ENCODE measurements at regions not wholly inside any gene's neighbourhood (a gene's known extent, or its start where the extent isn't known, plus 50 kb on each side); places are given as distances from the start of the nearest gene placed in this dataset.
"Not testable (repeated sequence)": the region's sequence is repeated elsewhere in the genome, so short reads cannot be mapped to it uniquely, and the experiment has no call there.

- DNase-seq (ENCODE audit: low read depth), result not testable (repeated sequence)
Measured at GRCh38 chr13:63741814-63742101, 2326.1 kb upstream of the PCDH20 start.

DNA sequence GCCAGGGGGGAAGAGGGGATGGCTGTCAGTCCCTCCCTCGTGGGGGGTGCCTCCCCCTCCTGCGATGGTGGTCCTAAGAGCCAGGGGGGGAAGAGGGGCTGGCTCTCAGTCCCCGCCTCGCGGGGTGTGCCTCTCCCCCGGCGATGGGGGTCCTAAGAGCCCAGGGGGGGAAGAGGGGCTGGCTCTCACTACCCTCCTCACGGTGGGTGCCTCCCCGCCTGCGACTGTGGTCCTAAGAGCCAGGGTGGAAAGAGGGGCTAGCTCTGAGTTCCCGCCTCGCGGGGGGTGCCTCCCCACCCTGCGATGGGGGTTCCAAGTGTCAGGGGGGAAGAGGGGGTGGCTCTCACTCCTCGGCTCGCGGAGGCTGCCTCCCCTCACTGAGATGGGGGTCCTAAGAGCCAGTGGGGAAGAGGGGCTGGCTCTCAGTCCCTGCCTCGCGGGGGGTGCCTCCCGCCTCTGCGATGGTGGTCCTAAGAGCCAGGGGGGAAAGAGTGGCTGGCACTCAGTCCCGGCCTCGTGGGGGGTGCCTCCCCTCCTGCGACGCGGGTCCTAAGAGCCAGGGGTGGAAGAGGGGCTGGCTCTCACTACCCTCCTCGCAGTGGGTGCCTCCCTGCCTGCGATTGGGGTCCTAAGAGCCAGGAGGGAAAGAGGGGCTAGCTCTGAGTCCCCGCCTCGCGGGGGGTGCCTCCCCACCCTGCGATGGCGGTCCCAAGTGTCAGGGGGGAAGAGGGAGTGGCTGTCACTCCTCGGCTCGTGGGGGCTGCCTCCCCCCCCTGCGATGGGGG is 2325.6 kb upstream of the PCDH20 start:
- no peak for DNase-seq (ENCODE audit: low read depth)

GRCh38 chr13:63739112-63739735 is 2323.6 kb upstream of the PCDH20 start:
- DNase-seq (ENCODE audit: low read depth), result not testable (repeated sequence)

DNA sequence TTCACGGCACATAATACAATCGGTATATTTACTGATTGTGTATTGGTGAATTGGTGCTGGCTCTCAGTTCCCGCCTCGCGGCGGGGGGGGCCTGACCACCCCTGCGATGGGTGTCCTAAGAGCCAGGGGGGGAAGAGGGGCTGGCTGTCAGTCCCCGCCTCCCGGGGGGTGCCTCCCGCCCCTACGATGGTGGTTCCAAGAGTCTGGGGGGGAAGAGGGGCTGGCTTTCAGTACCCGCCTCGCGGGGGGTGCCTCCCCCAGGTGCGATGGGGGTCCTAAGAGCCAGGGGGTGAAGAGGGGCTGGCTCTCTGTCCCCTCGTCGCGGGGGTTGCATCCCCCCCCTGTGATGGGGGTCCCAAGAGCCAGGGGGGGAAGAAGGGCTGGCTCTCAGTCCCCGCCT is 2321.8 kb upstream of the PCDH20 start:
- DNase-seq (ENCODE audit: low read depth), result no peak

DNA sequence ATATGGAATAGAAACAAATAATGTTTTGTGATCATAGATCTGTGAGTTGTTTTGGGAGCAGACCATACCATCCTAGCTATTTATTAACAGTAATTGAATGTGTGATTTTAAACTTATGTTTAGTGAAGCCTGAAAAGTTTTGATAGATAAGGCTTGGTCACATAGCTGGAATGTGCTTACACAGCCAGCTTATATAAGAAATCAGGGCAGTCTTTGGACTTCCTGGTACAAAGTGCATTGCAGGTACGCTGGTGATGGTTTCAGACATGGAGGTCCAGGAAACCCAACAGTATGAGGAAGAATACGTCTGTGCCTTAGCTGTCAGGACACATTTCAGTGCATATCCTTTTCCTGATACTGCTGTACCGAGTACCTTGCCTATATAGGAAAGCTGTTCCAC is 2316.2 kb upstream of the PCDH20 start:
- no peak for DNase-seq (ENCODE audit: low read depth)

DNA sequence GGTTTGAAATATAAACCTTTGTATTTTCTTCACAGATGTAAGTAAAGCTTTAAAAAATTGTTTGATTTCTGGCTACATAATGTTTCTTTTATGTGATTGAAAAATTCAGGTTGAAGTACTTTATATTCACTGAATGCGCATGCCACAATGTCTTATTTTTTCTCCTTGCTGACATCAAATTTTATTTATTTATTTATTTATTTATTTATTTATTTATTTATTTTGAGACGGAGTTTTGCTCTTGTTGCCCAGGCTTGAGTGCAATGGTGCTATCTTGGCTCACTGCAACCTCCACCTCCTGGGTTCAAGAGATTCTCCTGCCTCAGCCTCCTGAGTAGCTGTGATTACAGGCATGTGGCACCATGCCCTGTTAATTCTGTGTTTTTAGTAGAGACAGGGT is 2296.5 kb upstream of the PCDH20 start:
- not testable (repeated sequence) for DNase-seq (ENCODE audit: low read depth)

DNA sequence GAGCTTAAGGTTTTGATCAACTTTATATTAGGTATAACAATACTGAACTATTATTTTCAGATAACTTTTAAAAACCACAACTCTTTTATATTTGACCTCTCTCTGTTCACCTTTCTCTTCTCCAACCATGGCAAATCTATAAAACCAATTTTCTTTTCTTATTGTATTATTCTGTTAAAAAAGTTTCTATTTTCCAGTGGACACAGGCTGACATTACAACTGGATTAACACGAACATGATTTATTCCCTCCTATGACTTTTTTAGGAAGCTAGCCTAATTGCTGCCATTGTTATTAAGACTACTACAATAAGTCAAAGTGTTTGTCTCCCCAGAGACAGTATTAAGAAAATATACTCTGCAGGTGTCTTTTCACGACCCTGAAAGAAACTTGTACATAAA is 2291.1 kb upstream of the PCDH20 start:
- DNase-seq (ENCODE audit: low read depth), result no peak

DNA sequence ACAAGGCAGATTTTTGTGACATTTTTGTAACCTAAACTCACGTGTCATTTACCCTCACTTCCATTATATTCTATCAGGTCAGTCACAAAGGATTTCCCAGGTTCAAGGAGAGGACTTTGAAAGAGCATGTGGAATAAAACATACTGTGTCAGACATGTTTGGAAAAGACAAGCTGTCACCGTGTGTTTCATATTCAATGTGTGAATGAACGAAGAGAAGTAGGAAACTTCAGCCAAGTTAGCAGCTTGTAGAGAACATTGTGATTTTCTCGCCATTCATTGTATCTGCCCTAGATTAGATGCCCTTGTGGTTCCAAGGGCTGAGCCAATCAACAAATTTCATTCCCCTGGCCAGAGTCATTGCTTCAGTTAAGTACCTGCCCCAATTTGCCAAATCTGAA is 2288.9 kb upstream of the PCDH20 start:
- DNase-seq (ENCODE audit: low read depth), result no peak

DNA sequence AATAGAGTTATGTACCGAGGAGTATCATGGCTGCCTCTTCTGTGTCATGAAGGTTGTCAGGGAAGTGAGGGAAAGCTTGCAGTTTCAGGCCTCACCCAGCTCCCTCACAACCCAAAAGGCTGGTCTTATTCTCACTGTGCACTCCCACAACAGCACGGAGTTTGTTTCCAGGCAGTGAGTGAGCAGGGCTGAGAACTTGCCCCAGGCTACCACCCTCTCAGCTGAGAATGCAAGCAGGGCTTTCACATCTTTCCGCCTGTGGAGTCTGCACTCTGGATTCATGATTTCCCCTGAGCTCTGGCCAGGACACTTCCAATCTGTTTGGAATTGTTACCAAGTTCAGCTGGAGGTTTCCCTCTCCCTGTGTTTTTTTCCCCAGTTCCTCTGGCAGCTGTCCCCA is 2284.7 kb upstream of the PCDH20 start:
- DNase-seq (ENCODE audit: low read depth), result no peak

GRCh38 chr13:63699948-63700347 is 2284.3 kb upstream of the PCDH20 start:
- no peak for DNase-seq (ENCODE audit: low read depth)

DNA sequence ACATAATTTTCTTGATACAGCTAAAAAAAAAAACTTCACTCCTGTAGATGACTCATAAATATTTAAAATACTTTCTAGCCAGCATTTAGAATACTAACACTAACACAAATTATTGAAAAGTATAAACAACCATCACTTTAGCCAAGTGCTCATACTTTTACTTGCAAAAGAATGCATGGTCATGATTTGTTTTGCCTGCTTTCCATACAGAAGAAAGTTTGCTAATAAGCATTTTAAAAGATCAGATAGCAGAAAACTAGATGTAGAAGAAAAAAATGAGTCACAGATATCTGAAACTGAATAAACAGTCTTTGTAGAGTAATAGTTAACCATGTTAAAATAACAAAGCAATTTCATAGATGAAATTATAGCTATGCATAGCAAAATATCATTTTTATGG is 2280.4 kb upstream of the PCDH20 start:
- no peak for DNase-seq (ENCODE audit: low read depth)

GRCh38 chr13:63693696-63694095 is 2278.0 kb upstream of the PCDH20 start:
- no peak for DNase-seq (ENCODE audit: low read depth)

DNA sequence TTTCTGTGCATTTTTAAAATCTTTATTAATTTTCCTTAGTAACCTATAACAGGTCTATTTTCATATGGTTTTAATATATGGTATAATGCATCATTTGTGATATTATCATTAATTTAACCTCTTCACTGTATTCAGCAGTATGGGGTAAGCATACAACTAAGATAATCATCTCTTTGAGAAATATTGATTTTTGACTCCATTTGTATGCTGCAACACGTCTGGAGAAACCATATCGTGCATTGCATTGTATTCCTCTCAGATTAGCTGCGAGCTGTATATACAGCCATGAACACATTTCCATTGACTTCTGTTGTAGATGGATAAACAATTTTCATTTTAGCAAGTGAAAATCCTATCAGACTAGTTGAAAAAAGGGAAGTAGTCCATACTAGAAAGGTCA is 2275.8 kb upstream of the PCDH20 start:
- no peak for DNase-seq (ENCODE audit: low read depth)

DNA sequence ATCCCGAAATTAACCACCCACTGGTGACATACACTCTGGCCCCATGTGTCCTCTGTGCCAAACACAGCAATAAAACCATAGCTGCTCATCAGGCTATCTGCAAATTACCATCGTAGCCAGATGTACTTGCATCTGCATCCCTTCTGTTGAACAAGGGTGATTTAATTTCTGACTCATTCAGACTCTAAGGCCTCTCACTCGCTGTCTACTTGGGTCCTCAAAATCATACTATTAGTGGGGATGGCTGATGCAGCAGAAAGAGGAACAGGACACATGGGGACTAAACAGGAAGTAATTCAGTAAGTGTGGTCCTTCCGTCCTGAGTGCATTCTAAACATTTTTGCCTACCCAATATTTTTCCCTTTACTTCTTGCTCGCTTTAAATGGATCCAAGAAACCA is 2275.0 kb upstream of the PCDH20 start:
- no peak for DNase-seq (ENCODE audit: low read depth)

DNA sequence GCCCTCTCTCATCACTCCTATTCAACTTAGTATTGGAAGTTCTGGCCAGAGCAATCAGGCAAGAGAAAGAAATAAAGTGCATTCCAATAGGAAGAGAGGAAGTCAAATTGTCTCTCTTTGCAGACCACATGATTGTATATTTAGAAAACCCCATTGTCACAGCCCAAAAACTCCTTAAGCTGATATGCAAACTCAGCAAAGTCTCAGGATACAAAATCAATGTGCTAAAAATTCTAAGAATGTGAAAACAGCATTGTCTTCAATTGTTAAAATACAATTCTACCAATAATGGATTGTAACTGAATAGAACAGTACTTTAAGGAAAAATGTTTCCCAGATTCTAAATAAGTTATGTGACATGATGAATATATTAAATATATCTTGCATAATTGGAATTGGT is 2269.2 kb upstream of the PCDH20 start:
- DNase-seq (ENCODE audit: low read depth), result no peak

DNA sequence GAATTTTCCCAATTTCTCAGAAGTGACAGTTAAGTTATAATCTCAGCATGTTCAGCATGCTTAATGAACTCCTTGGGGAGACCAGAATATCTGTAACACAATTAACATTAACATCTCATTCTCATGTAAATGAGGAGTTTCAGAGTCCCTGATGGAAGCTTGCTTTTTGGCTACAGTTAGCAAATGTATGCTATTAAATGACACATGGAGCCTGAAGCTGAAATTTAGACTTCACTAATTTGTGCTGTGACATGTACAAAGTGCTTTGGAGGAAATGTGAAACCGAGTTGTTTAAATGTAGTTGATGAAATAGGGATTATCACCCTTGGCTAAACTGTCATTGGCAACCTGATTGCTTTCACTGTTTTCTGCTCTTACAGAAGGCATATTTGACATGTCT is 2265.1 kb upstream of the PCDH20 start:
- DNase-seq (ENCODE audit: low read depth), result no peak

DNA sequence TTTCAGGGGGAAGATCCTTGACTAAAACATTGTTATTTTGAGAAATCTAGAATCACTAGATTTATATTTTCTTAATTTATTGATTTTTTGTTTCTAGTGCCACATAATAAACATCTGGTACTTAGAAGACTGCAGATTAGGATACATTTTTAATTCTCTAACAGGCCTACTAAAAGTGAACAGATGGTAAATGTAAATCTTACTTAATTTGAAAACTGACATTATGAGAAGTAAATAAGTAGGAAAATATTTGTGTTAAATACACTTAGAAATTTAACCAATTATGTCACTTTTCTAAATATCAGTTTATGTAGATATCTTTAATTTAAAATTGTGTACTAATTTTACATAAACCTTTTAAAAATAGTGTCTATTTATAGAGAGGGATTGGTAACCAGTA is 2255.6 kb upstream of the PCDH20 start:
- no peak for DNase-seq (ENCODE audit: low read depth)

DNA sequence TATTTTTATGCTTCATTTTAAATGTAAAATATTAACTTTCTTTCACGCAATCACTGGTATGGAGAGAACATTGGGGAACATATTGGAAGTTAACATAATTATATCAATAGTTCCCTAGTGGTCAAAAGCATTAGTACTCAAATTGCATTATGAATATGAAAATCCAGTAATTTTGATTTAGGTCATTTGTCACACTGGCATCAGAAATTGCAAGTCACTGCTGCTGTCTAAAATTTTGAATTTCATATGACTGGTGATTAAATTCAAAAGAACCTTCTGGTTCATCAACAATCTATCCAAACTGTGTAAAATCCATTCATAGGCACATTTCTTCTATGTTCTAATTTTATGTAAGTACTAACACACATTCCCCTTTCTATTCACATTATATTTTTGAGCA is 2235.7 kb upstream of the PCDH20 start:
- no peak for DNase-seq (ENCODE audit: low read depth)

DNA sequence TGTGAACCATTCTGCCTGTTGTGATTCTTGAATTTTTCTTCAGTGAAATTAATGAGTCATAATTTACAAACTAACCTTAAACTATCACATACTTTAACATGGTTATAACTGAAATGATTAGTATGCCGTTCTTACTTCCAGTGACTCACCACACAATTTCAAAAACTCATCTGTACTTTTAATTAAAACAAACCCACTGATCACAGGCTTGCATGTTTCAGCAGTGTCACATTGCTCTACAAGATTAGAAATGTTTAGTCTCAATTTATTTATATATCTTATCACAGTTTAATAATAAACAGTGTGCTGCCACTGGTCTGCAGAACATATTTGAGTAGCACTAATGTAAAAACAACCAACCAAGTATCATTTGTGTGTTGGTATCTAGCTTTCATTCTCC is 2227.9 kb upstream of the PCDH20 start:
- DNase-seq (ENCODE audit: low read depth), result no peak

GRCh38 chr13:63636316-63636993 is 2220.8 kb upstream of the PCDH20 start:
- no peak for DNase-seq (ENCODE audit: low read depth)

GRCh38 chr13:63632321-63632720 is 2216.7 kb upstream of the PCDH20 start:
- no peak for DNase-seq (ENCODE audit: low read depth)

GRCh38 chr13:63631006-63631405 is 2215.4 kb upstream of the PCDH20 start:
- no peak for DNase-seq (ENCODE audit: low read depth)

DNA sequence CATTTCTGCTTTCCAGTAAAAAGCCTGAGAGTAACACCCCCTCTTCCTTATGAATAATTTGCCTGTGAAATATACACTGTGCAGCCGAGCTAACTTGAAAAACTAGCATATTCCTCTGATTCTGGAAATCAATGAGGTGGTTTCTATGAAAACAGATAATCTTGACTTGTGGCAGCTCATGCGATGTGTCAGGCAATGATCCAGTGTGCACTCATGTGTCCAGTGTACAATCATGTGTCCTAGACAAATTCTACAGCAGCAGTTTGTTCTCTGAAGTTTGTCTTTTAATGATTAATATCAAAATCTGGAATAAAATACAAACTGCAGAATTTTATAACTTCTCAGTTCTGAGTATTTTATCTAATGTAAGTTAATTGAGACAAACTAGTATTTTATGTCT is 2213.9 kb upstream of the PCDH20 start:
- no peak for DNase-seq (ENCODE audit: low read depth)
